ENCODE measurements at regions not wholly inside any gene's neighbourhood (a gene's known extent, or its start where the extent isn't known, plus 50 kb on each side); places are given as distances from the start of the nearest gene placed in this dataset.
"Not testable (repeated sequence)": the region's sequence is repeated elsewhere in the genome, so short reads cannot be mapped to it uniquely, and the experiment has no call there.

- Histone ChIP-seq H3K36me3 (replicated peaks; ENCODE audit: control insufficient read depth, insufficient read depth, low read length) (no peaks in the 10 kb centered on the region), H3K4me3 (ENCODE audit: insufficient read depth, low read depth, low read length) (no peak overlapping the region), H3K27me3 (ENCODE audit: control insufficient read depth, insufficient read depth, low read length) (no peaks in the 10 kb centered on the region)
- DNase-seq = no peak
Observed at GRCh38 chr17:22300177-22300576, 607.9 kb downstream of the KCNJ18 start.

- no peak for DNase-seq
- no peaks in the 10 kb centered on the region for H3K27me3 ChIP-seq (ENCODE audit: control insufficient read depth, insufficient read depth, low read length)
- H3K36me3 ChIP-seq (replicated peaks; ENCODE audit: control insufficient read depth, insufficient read depth, low read length) = no peaks in the 10 kb centered on the region
- H3K4me3 ChIP-seq (ENCODE audit: insufficient read depth, low read depth, low read length) = no peak overlapping the region
Observed at GRCh38 chr17:22300731-22301352, 608.5 kb downstream of the KCNJ18 start.

GRCh38 chr17:22301353-22301745, 609.0 kb downstream of the KCNJ18 start:
- H3K27me3 ChIP-seq (ENCODE audit: control insufficient read depth, insufficient read depth, low read length) = no peaks in the 10 kb centered on the region
- DNase-seq = no peak
- H3K36me3 ChIP-seq (replicated peaks; ENCODE audit: control insufficient read depth, insufficient read depth, low read length) = no peaks in the 10 kb centered on the region
- H3K4me3 ChIP-seq (ENCODE audit: insufficient read depth, low read depth, low read length) = no peak overlapping the region

GRCh38 chr17:22303096-22303495, 610.8 kb downstream of the KCNJ18 start:
- Histone ChIP-seq H3K27me3 (ENCODE audit: control insufficient read depth, insufficient read depth, low read length) (no peaks in the 10 kb centered on the region), H3K36me3 (replicated peaks; ENCODE audit: control insufficient read depth, insufficient read depth, low read length) (no peaks in the 10 kb centered on the region), H3K4me3 (ENCODE audit: insufficient read depth, low read depth, low read length) (no peak overlapping the region)
- DNase-seq = no peak

GRCh38 chr17:22303865-22304264, 611.5 kb downstream of the KCNJ18 start:
- no peaks in the 10 kb centered on the region for H3K27me3 ChIP-seq (ENCODE audit: control insufficient read depth, insufficient read depth, low read length)
- no peaks in the 10 kb centered on the region for H3K36me3 ChIP-seq (replicated peaks; ENCODE audit: control insufficient read depth, insufficient read depth, low read length)
- no peak for DNase-seq
- H3K4me3 ChIP-seq (ENCODE audit: insufficient read depth, low read depth, low read length) = no peak overlapping the region

GRCh38 chr17:22304667-22305303, 612.5 kb downstream of the KCNJ18 start:
- Histone ChIP-seq H3K27me3 (ENCODE audit: control insufficient read depth, insufficient read depth, low read length) (no peaks in the 10 kb centered on the region), H3K4me3 (ENCODE audit: insufficient read depth, low read depth, low read length) (no peak overlapping the region), H3K36me3 (replicated peaks; ENCODE audit: control insufficient read depth, insufficient read depth, low read length) (no peaks in the 10 kb centered on the region)
- no peak for DNase-seq

- no peaks in the 10 kb centered on the region for H3K36me3 ChIP-seq (replicated peaks; ENCODE audit: control insufficient read depth, insufficient read depth, low read length)
- no peaks in the 10 kb centered on the region for H3K27me3 ChIP-seq (ENCODE audit: control insufficient read depth, insufficient read depth, low read length)
- no peak for DNase-seq
- H3K4me3 ChIP-seq (ENCODE audit: insufficient read depth, low read depth, low read length) = no peak overlapping the region
Observed at GRCh38 chr17:22305356-22306071, 613.2 kb downstream of the KCNJ18 start.

GRCh38 chr17:22310292-22310691, 618.0 kb downstream of the KCNJ18 start:
- not testable (repeated sequence) for DNase-seq; H3K36me3 ChIP-seq (replicated peaks; ENCODE audit: control insufficient read depth, insufficient read depth, low read length); H3K4me3 ChIP-seq (ENCODE audit: insufficient read depth, low read depth, low read length); H3K27me3 ChIP-seq (ENCODE audit: control insufficient read depth, insufficient read depth, low read length)

GRCh38 chr17:22310717-22311686, 618.7 kb downstream of the KCNJ18 start:
- no peak for DNase-seq
- Histone ChIP-seq H3K4me3 (ENCODE audit: insufficient read depth, low read depth, low read length) (no peak overlapping the region; the same call in 1 of the 2 replicates), H3K36me3 (replicated peaks; ENCODE audit: control insufficient read depth, insufficient read depth, low read length) (no peaks in the 10 kb centered on the region), H3K27me3 (ENCODE audit: control insufficient read depth, insufficient read depth, low read length) (no peaks in the 10 kb centered on the region)

- H3K36me3 ChIP-seq (replicated peaks; ENCODE audit: control insufficient read depth, insufficient read depth, low read length) = not testable (repeated sequence)
Observed at GRCh38 chr17:22321001-22321400, 628.7 kb downstream of the KCNJ18 start.

GRCh38 chr17:22322893-22323550, 630.7 kb downstream of the KCNJ18 start:
- not testable (repeated sequence) for H3K4me3 ChIP-seq (ENCODE audit: insufficient read depth, low read depth, low read length); DNase-seq; H3K27me3 ChIP-seq (ENCODE audit: control insufficient read depth, insufficient read depth, low read length); H3K36me3 ChIP-seq (replicated peaks; ENCODE audit: control insufficient read depth, insufficient read depth, low read length)

More at GRCh38 chr17:22321001-22321400, 628.7 kb downstream of the KCNJ18 start:
- H3K4me3 ChIP-seq (ENCODE audit: insufficient read depth, low read depth, low read length); H3K27me3 ChIP-seq (ENCODE audit: control insufficient read depth, insufficient read depth, low read length); DNase-seq: not testable (repeated sequence)

GRCh38 chr17:22337467-22337866, 645.1 kb downstream of the KCNJ18 start:
- no peaks in the 10 kb centered on the region for H3K36me3 ChIP-seq (replicated peaks; ENCODE audit: control insufficient read depth, insufficient read depth, low read length)
- no peak for DNase-seq
- H3K27me3 ChIP-seq (ENCODE audit: control insufficient read depth, insufficient read depth, low read length) = no peaks in the 10 kb centered on the region
- H3K4me3 ChIP-seq (ENCODE audit: insufficient read depth, low read depth, low read length) = no peak overlapping the region

GRCh38 chr17:22356603-22357002, 664.3 kb downstream of the KCNJ18 start:
- H3K36me3 ChIP-seq (replicated peaks; ENCODE audit: control insufficient read depth, insufficient read depth, low read length); H3K4me3 ChIP-seq (ENCODE audit: insufficient read depth, low read depth, low read length); H3K27me3 ChIP-seq (ENCODE audit: control insufficient read depth, insufficient read depth, low read length): not testable (repeated sequence)

GRCh38 chr17:22370988-22371387, 678.7 kb downstream of the KCNJ18 start:
- not testable (repeated sequence) for H3K36me3 ChIP-seq (replicated peaks; ENCODE audit: control insufficient read depth, insufficient read depth, low read length); DNase-seq; H3K27me3 ChIP-seq (ENCODE audit: control insufficient read depth, insufficient read depth, low read length); H3K4me3 ChIP-seq (ENCODE audit: insufficient read depth, low read depth, low read length)

More at GRCh38 chr17:22356603-22357002, 664.3 kb downstream of the KCNJ18 start:
- DNase-seq = not testable (repeated sequence)
